ENCODE measurements at regions not wholly inside any gene's neighbourhood (a gene's known extent, or its start where the extent isn't known, plus 50 kb on each side); places are given as distances from the start of the nearest gene placed in this dataset.

DNA sequence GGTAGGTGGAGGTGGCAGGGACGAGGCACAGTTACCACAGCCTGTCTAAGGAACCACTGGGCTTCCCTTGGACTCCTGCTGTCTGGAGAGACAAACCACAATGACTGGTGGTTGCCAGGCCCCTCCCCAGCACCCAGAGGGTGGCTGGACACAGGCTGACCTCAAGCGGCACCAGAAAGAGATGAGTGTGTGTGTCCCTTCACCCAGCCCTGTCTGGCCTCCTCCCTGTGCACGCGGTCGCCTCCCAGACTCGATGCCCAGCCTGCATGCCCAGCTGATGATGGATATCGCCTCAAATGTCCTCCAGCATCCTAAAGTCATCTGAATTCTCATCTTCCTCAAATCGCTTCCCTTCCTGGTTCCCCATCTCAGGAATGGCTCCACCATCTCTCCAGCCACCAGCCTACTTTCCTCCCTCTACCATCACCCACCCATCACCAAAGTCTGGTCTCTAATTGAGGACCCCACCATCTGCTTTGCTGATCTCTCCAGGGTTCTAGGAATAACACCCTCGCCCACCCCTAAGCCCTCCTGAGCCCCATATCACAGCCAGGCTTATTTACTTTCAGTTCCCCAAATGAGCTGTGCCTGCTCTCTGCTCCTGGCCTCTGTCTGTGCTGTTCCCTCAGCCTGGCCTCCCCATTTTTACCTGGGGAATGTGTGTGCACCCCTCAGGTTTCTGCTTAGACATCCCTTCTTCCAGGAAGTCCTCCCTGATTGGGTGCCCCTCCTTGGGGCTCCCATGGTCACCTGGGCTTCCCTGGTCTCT, 52.5 kb upstream of the GGTA1 start:
- TF ChIP-seq, protein P1, sequence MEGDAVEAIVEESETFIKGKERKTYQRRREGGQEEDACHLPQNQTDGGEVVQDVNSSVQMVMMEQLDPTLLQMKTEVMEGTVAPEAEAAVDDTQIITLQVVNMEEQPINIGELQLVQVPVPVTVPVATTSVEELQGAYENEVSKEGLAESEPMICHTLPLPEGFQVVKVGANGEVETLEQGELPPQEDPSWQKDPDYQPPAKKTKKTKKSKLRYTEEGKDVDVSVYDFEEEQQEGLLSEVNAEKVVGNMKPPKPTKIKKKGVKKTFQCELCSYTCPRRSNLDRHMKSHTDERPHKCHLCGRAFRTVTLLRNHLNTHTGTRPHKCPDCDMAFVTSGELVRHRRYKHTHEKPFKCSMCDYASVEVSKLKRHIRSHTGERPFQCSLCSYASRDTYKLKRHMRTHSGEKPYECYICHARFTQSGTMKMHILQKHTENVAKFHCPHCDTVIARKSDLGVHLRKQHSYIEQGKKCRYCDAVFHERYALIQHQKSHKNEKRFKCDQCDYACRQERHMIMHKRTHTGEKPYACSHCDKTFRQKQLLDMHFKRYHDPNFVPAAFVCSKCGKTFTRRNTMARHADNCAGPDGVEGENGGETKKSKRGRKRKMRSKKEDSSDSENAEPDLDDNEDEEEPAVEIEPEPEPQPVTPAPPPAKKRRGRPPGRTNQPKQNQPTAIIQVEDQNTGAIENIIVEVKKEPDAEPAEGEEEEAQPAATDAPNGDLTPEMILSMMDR (IDR thresholded peaks at IDR 0.05; ENCODE audit: low read depth, low read length) = no peak
- no peak for TF ChIP-seq EZH2phosphoT487 (IDR thresholded peaks at IDR 0.05; ENCODE audit: low read depth)
